Mesenchymal stem cell (in vitro differentiated cells and primary cell): ENCODE measurements at regions not wholly inside any gene's neighbourhood (a gene's known extent, or its start where the extent isn't known, plus 50 kb on each side); places are given as distances from the start of the nearest gene placed in this dataset.

Source experiments
- DNase-seq: peaks from one replicate; pipeline ENCODE4 v3.0.0-alpha.2; 2013
- H2AFZ ChIP-seq: one replicate; pipeline ENCODE4 v1.6.1; 2013; ENCODE audit warnings: low read depth, mild to moderate bottlenecking, control low read depth, inconsistent platforms, low read length, moderate library complexity
- H2AK5ac ChIP-seq: 2 replicates; pipeline ENCODE4 v1.6.1; 2013; ENCODE audit warnings: low read length, moderate library complexity, mild to moderate bottlenecking, inconsistent platforms; ENCODE audit not compliant: severe bottlenecking
- H2BK120ac ChIP-seq: one replicate; pipeline ENCODE4 v1.6.1; 2013; ENCODE audit warnings: low read depth, mild to moderate bottlenecking, inconsistent platforms, low read length, moderate library complexity
- H2BK12ac ChIP-seq, 2 experiments: one replicate each; pipeline ENCODE4 v1.6.1; 2013; ENCODE audit warnings: inconsistent platforms in 2 of 2, low read length in 2 of 2, mild to moderate bottlenecking in 2 of 2, moderate library complexity in 2 of 2, control low read depth in 1 of 2
- H2BK15ac ChIP-seq: one replicate; pipeline ENCODE4 v1.6.1; 2013; ENCODE audit warnings: mild to moderate bottlenecking, low read depth, inconsistent platforms; ENCODE audit not compliant: poor library complexity, severe bottlenecking
- H2BK5ac ChIP-seq: 2 replicates; pipeline ENCODE4 v1.6.1; 2013; ENCODE audit warnings: low read depth, mild to moderate bottlenecking, low read length, control low read depth, inconsistent platforms; ENCODE audit not compliant: poor library complexity, severe bottlenecking
- H3K14ac ChIP-seq, 2 experiments: one replicate each; pipeline ENCODE4 v1.6.1; 2013; ENCODE audit warnings: inconsistent platforms in 2 of 2, low read length in 2 of 2, control low read depth in 1 of 2, mild to moderate bottlenecking in 1 of 2, moderate library complexity in 1 of 2
- H3K18ac ChIP-seq, 2 experiments: one replicate each; pipeline ENCODE4 v1.6.1; 2013; ENCODE audit warnings: inconsistent platforms in 2 of 2, low read length in 2 of 2, control low read depth in 1 of 2, low read depth in 1 of 2, mild to moderate bottlenecking in 1 of 2
- H3K23ac ChIP-seq, 2 experiments: one replicate each; pipeline ENCODE4 v1.6.1; 2013; ENCODE audit warnings: inconsistent platforms in 2 of 2, low read length in 2 of 2, mild to moderate bottlenecking in 2 of 2, moderate library complexity in 2 of 2, control low read depth in 1 of 2
- H3K27ac ChIP-seq: 2 replicates; pipeline ENCODE4 v1.5.1; 2013; ENCODE audit warnings: mild to moderate bottlenecking, moderate library complexity, low read length, control low read depth, inconsistent platforms; ENCODE audit not compliant: poor library complexity, severe bottlenecking
- H3K27me3 ChIP-seq, 2 experiments: 2 replicates each; pipeline versions ENCODE4 v1.6.1 to v1.7.0; 2013; ENCODE audit warnings: low read length in 2 of 2, mild to moderate bottlenecking in 2 of 2, moderate library complexity in 2 of 2, control low read depth in 1 of 2, inconsistent platforms in 1 of 2; ENCODE audit not compliant: control insufficient read depth in 1 of 2, insufficient read depth in 1 of 2
- H3K36me3 ChIP-seq, 2 experiments: 2 replicates each; pipeline versions ENCODE4 v1.6.1 to v1.7.0; 2013; ENCODE audit warnings: low read length in 2 of 2, control low read depth in 1 of 2, inconsistent platforms in 1 of 2, low read depth in 1 of 2, mild to moderate bottlenecking in 1 of 2; ENCODE audit not compliant: insufficient read depth in 2 of 2, control insufficient read depth in 1 of 2
- H3K4ac ChIP-seq, 2 experiments: one replicate each; pipeline ENCODE4 v1.6.1; 2013; ENCODE audit warnings: inconsistent platforms in 2 of 2, low read length in 2 of 2, mild to moderate bottlenecking in 2 of 2, moderate library complexity in 2 of 2, control low read depth in 1 of 2, low read depth in 1 of 2
- H3K4me1 ChIP-seq: 2 replicates; pipeline ENCODE4 v1.6.1; 2013; ENCODE audit warnings: low read depth, low read length, control low read depth; ENCODE audit not compliant: control insufficient read depth, insufficient read depth
- H3K4me2 ChIP-seq: 2 replicates; pipeline ENCODE4 v1.6.1; 2013; ENCODE audit warnings: low read length, mild to moderate bottlenecking, inconsistent platforms; ENCODE audit not compliant: poor library complexity, severe bottlenecking
- H3K4me3 ChIP-seq, 2 experiments: 2 replicates each; pipeline versions ENCODE4 v1.5.1 to v1.7.0; 2013; ENCODE audit warnings: low read length in 2 of 2, mild to moderate bottlenecking in 2 of 2, control low read depth in 1 of 2, low read depth in 1 of 2; ENCODE audit not compliant: insufficient read depth in 1 of 2
- H3K79me1 ChIP-seq: replicated peaks from 2 replicates; pipeline ENCODE4 v1.6.1; 2013; ENCODE audit warnings: mild to moderate bottlenecking, control low read depth, low read length, inconsistent platforms; ENCODE audit not compliant: poor library complexity, severe bottlenecking
- H3K9ac ChIP-seq: 2 replicates; pipeline ENCODE4 v1.7.0; 2013; ENCODE audit warnings: mild to moderate bottlenecking, low read length, moderate library complexity
- H3K9me3 ChIP-seq: 2 replicates; pipeline ENCODE4 v1.7.0; 2013; ENCODE audit warnings: mild to moderate bottlenecking, low read length; ENCODE audit not compliant: control insufficient read depth
- H4K8ac ChIP-seq: one replicate; pipeline ENCODE4 v1.6.1; 2013; ENCODE audit warnings: inconsistent platforms, mild to moderate bottlenecking, low read length, moderate library complexity
- H4K91ac ChIP-seq: one replicate; pipeline ENCODE4 v1.6.1; 2013; ENCODE audit warnings: mild to moderate bottlenecking, low read length, inconsistent platforms
- WGBS: methylation state at CpG from one replicate; pipeline ENCODE4 v1.1.7; 2013; ENCODE audit warnings: mixed read lengths; 5-methylcytosine and 5-hydroxymethylcytosine counted together

DNA sequence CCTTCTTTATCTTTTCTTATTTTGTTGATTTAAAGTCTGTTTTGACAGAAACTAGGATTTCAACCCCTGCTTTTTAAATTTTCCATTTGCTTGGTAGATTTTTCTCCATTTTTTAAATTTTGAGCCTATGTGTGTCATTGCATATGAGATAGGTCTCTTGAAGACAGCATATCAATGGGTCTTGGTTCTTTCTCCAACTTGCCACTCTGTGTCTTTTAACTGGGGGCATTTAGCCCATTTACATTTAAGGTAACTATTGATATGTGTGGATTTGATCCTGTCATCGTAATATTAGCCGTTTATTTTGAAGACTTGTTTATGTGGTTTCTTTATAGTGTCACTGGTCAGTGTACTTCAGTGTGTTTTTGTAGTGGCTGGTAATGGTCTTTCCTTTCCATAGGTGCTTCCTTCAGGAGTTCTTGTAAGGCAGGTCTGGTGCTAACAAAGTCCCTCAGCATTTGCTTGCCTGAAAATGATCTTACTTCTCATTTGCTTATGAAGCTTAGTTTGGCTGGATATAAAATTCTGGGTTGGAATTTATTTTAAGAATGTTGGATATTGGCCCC is 223.9 kb downstream of the USP25 start:
- Histone ChIP-seq H4K8ac (no peak overlapping the region), H3K4ac (no peak overlapping the region), H3K9me3 (peaks cover 36% of the 10 kb centered on the region), H2BK12ac (no peak overlapping the region), H2BK120ac (no peak overlapping the region), H3K18ac (no peak overlapping the region), H3K79me1 (no peaks in the 10 kb centered on the region), H3K4me3 (peak overlapping the region in 1 of 2 experiments; percentile 18), H2BK5ac (no peak overlapping the region), H4K91ac (no peak overlapping the region), H3K36me3 (no peaks in the 10 kb centered on the region), H3K4me2 (no peak overlapping the region), H3K27ac (no peak overlapping the region), H3K27me3 (no peaks in the 10 kb centered on the region), H2BK15ac (no peak overlapping the region), H3K23ac (no peak overlapping the region), H2AK5ac (no peak overlapping the region), H3K4me1 (no peaks in the 10 kb centered on the region), H3K9ac (no peak overlapping the region), H3K14ac (no peak overlapping the region), H2AFZ (no peak overlapping the region)
- WGBS = 100% methylated on average over 2 of the region's 2 CpGs
- DNase-seq = no peak

DNA sequence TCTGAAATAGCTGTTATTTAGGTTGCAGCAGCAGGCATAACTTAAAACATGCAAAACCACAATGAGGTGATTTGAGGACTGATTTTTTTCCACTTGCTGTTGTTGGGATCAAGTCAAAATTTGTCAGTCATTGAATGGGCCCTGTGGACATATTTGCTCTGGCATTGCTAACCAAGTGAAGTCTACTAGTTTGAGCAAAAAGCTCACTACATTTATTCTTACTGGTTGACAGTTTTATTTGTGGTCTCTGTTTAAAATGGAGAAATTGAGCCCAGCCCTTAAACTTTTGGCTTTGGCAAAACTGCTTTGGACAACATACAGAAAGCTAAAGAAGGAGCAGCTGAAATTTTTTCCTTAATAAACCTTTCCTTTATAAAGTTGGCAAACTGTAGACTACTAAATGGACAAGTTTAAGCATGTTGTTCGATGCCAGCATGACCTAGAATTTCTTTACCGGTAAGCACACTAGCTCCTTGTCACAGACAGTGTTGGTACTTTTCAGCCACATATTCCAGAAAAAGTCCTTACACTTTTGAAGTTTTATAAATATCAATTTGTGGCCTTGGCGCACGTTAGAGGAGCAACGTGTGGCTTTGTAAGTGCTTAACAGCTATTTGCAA is 234.6 kb downstream of the USP25 start:
- Histone ChIP-seq H3K79me1 (no peaks in the 10 kb centered on the region), H2AK5ac (no peak overlapping the region), H3K27me3 (no peaks in the 10 kb centered on the region), H2BK5ac (no peak overlapping the region), H2AFZ (no peak overlapping the region), H3K18ac (no peak overlapping the region), H2BK15ac (no peak overlapping the region), H3K23ac (no peak overlapping the region), H4K91ac (no peak overlapping the region), H2BK120ac (no peak overlapping the region), H3K4me3 (no peak overlapping the region), H3K4me2 (no peak overlapping the region), H3K14ac (no peak overlapping the region), H3K4me1 (peaks cover 4% of the 10 kb centered on the region), H4K8ac (no peak overlapping the region), H3K9ac (no peak overlapping the region), H3K4ac (no peak overlapping the region), H3K36me3 (no peaks in the 10 kb centered on the region), H2BK12ac (no peak overlapping the region), H3K9me3 (no peaks in the 10 kb centered on the region), H3K27ac (no peak overlapping the region)
- 98% methylated on average over 2 of the region's 5 CpGs for WGBS
- no peak for DNase-seq

DNA sequence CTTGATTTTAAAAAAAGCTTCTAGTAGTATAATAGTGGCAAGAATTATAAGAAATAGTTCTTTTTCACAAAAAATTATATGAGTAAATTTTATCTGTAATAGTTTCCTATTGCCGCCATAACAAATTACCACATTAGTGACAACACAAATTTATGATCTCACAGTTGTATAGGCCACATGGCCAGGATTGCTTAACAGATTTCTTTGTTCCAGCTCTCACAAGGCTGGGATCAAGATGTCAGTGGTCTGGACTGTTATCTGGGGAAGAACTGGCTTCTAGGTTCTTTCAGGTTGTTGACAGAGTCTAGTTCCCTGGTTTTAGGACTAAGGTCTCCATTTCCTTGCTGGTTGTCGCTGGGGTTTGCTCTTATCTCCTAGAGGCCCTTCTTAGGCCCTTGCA is 236.4 kb downstream of the USP25 start:
- H3K9me3 ChIP-seq = no peaks in the 10 kb centered on the region
- no peak overlapping the region for H2BK12ac ChIP-seq
- H3K79me1 ChIP-seq = no peaks in the 10 kb centered on the region
- DNase-seq = peak; percentile 8
- no peak overlapping the region for H3K9ac ChIP-seq
- H3K14ac ChIP-seq = no peak overlapping the region
- H3K27me3 ChIP-seq = no peaks in the 10 kb centered on the region
- no peak overlapping the region for H2BK5ac ChIP-seq
- H2AFZ ChIP-seq = no peak overlapping the region
- H2BK15ac ChIP-seq = no peak overlapping the region
- H4K8ac ChIP-seq = no peak overlapping the region
- H3K4me3 ChIP-seq = no peak overlapping the region
- no peak overlapping the region for H4K91ac ChIP-seq
- 58% methylated on average over 1 of the region's 2 CpGs for WGBS
- no peak overlapping the region for H3K23ac ChIP-seq
- no peak overlapping the region for H3K4me2 ChIP-seq
- no peaks in the 10 kb centered on the region for H3K36me3 ChIP-seq
- H3K4me1 ChIP-seq = peaks cover 4% of the 10 kb centered on the region
- H2AK5ac ChIP-seq = no peak overlapping the region
- no peak overlapping the region for H2BK120ac ChIP-seq
- no peak overlapping the region for H3K4ac ChIP-seq
- H3K18ac ChIP-seq = no peak overlapping the region
- H3K27ac ChIP-seq = no peak overlapping the region

DNA sequence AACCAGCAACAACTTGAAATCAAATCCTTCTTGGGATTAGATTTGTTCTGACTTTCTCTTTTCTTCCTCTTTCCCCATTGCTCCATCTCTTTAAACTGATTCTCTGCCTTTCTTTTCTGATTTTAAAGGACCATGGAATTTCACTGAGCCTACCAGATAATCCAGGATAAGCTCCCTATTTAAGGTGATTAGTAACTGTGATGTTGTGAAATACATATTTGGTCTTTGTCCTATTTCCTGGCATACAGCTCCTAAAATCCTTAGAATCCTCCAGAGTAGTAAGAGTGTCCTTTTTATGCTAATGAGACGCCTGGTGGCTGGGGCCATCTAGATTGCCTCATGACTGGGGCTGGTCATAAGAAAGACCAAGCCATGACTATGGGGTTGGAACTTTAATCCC is 236.9 kb downstream of the USP25 start:
- Histone ChIP-seq H3K27me3 (no peaks in the 10 kb centered on the region), H3K9me3 (no peaks in the 10 kb centered on the region), H3K18ac (no peak overlapping the region), H3K23ac (no peak overlapping the region), H2AK5ac (peak overlapping the region; percentile 92), H3K36me3 (no peaks in the 10 kb centered on the region), H4K8ac (no peak overlapping the region), H3K27ac (no peak overlapping the region), H3K14ac (no peak overlapping the region), H2BK15ac (no peak overlapping the region), H2BK5ac (no peak overlapping the region), H2BK120ac (no peak overlapping the region), H4K91ac (no peak overlapping the region), H3K4me1 (peaks cover 4% of the 10 kb centered on the region), H3K9ac (no peak overlapping the region), H3K4ac (no peak overlapping the region), H3K79me1 (no peaks in the 10 kb centered on the region), H3K4me2 (no peak overlapping the region), H2BK12ac (no peak overlapping the region), H3K4me3 (no peak overlapping the region), H2AFZ (no peak overlapping the region)
- 71% methylated on average over 1 of the region's 1 CpG for WGBS
- DNase-seq = no peak
